ENCODE measurements at regions not wholly inside any gene's neighbourhood (a gene's known extent, or its start where the extent isn't known, plus 50 kb on each side); places are given as distances from the start of the nearest gene placed in this dataset.

GRCh38 chr10:91682912-91683311 lies 50.0 kb upstream of the PPP1R3C start:
- Histone ChIP-seq H2AK5ac (ENCODE audit: insufficient read length, low read length) (no peak overlapping the region), H3T11ph (ENCODE audit: low read length) (no peak overlapping the region), H3K79me1 (ENCODE audit: insufficient read depth, low read depth, low read length, poor library complexity, severe bottlenecking) (no peaks in the 10 kb centered on the region)

More at GRCh38 chr10:91682912-91683311, 50.0 kb upstream of the PPP1R3C start:
- Histone ChIP-seq H3K27ac (ENCODE audit: insufficient read length, low read depth, low read length) (no peak overlapping the region), H4K8ac (replicated peaks; ENCODE audit: insufficient read length, low read depth, low read length) (no peak overlapping the region), H2BK5ac (ENCODE audit: insufficient read length, low read length) (no peak overlapping the region), H4K91ac (ENCODE audit: insufficient read length, low read depth, low read length) (no peak overlapping the region), H3K23ac (ENCODE audit: insufficient read length, low read depth, low read length) (no peak overlapping the region), H2BK120ac (ENCODE audit: low read depth, low read length, poor library complexity, severe bottlenecking) (no peak overlapping the region), H3K4me2 (ENCODE audit: insufficient read depth, insufficient read length, low read length) (no peak overlapping the region), H3K56ac (ENCODE audit: insufficient read length, low read depth, low read length) (no peak overlapping the region), H2AFZ (ENCODE audit: low read length) (no peak overlapping the region), H3K4me1 (ENCODE audit: insufficient read depth, low read length) (peaks cover 3% of the 10 kb centered on the region), H4K20me1 (ENCODE audit: control insufficient read depth, insufficient read depth, insufficient read length) (no peaks in the 10 kb centered on the region), H3K9me3 (ENCODE audit: control insufficient read depth, low read depth, low read length) (no peaks in the 10 kb centered on the region), H3K9ac (ENCODE audit: extremely low read depth, insufficient read length, low read length) (no peak overlapping the region), H3K23me2 (ENCODE audit: insufficient read length, low read depth, low read length, poor library complexity, severe bottlenecking) (no peaks in the 10 kb centered on the region), H2BK20ac (ENCODE audit: low read depth, low read length, poor library complexity, severe bottlenecking) (no peak overlapping the region), H2BK12ac (ENCODE audit: insufficient read length, low read depth, low read length) (no peak overlapping the region), H4K5ac (ENCODE audit: insufficient read length, low read depth, low read length) (no peak overlapping the region), H3K14ac (ENCODE audit: insufficient read depth, low read length) (no peak overlapping the region), H3K79me2 (ENCODE audit: insufficient read depth, low read length) (no peaks in the 10 kb centered on the region), H3K4ac (ENCODE audit: low read depth, low read length) (no peak overlapping the region), H3K27me3 (ENCODE audit: insufficient read depth, low read length) (no peaks in the 10 kb centered on the region), H2BK15ac (ENCODE audit: low read depth, low read length) (no peak overlapping the region), H3K18ac (ENCODE audit: insufficient read length, low read depth, low read length) (no peak overlapping the region)
- Mint-ChIP-seq H3K36me3 (ENCODE audit: insufficient read depth in 1 of 3, low read depth in 3 of 3) (no peaks in the 10 kb centered on the region), H3K4me1 (peaks cover 34 to 48% of the 10 kb centered on the region in 2 experiments), H3K27me3 (ENCODE audit: low read depth) (no peaks in the 10 kb centered on the region), H3K27ac (peak overlapping the region in 1 of 3 experiments; percentile 6; a peak in 1 of 7 replicates), H3K4me3 (no peak overlapping the region), H3K9me3 (no peaks in the 10 kb centered on the region)
- TF ChIP-seq CTCF (conservative IDR thresholded peaks at IDR 0.05) = no peak
- WGBS (ENCODE audit: extremely low coverage, insufficient read length, low lambda C conversion rate) = no CpG with 5 or more reads among the region's 1 CpG
- no peak for DNase-seq
